ENCODE measurements at regions not wholly inside any gene's neighbourhood (a gene's known extent, or its start where the extent isn't known, plus 50 kb on each side); places are given as distances from the start of the nearest gene placed in this dataset.

- no peak overlapping the region for H3K4me2 ChIP-seq (replicated peaks; ENCODE audit: low read depth, low read length, poor library complexity, severe bottlenecking)
- TF ChIP-seq CTCF (IDR thresholded peaks at IDR 0.05) = no peak
- no peak for TF ChIP-seq EZH2 (IDR thresholded peaks at IDR 0.05; ENCODE audit: borderline replicate concordance, insufficient read depth, low read depth, low read length, poor library complexity, severe bottlenecking)
- intact Hi-C loops (cut with micrococcal nuclease) = no loop called here
- no peak overlapping the region for H3K27ac ChIP-seq (ENCODE audit: low read length in 2 of 2)
- no peaks in the 10 kb centered on the region for H3K79me2 ChIP-seq (ENCODE audit: control insufficient read depth, insufficient read depth, low read length)
- H2AFZ ChIP-seq (ENCODE audit: insufficient read depth, low read depth, low read length, poor library complexity, severe bottlenecking) = no peak overlapping the region
- CTCF ChIA-PET = no interaction called here
- H3K4me1 Mint-ChIP-seq = no peaks in the 10 kb centered on the region
- no peak for ATAC-seq (ENCODE audit: low read depth)
- no peak overlapping the region for H3K4me3 Mint-ChIP-seq
- no peaks in the 10 kb centered on the region for H3K9me3 Mint-ChIP-seq (ENCODE audit: insufficient read depth)
- WGBS (ENCODE audit: insufficient coverage) = 57% methylated on average over 1 of the region's 1 CpG
- no peaks in the 10 kb centered on the region for H3K4me1 ChIP-seq (ENCODE audit: control insufficient read depth in 2 of 2, insufficient read depth in 2 of 2, low read length in 2 of 2)
- DNase-seq = no peak
- no peaks in the 10 kb centered on the region for H3K27me3 Mint-ChIP-seq
- no peaks in the 10 kb centered on the region for H4K20me1 ChIP-seq (ENCODE audit: control insufficient read depth, insufficient read depth, low read length, poor library complexity, severe bottlenecking)
- H3K9ac ChIP-seq (ENCODE audit: low read length) = no peak overlapping the region
- no peak overlapping the region for H3K4me3 ChIP-seq (ENCODE audit: control extremely low read depth in 1 of 5, extremely low read depth in 1 of 5, insufficient read depth in 1 of 5, low read depth in 2 of 5, low read length in 4 of 5)
- H3K27ac Mint-ChIP-seq = no peak overlapping the region
- H3K9me3 ChIP-seq (ENCODE audit: control extremely low read depth in 1 of 3, control insufficient read depth in 2 of 3, insufficient read depth in 1 of 3, low read length in 2 of 3) = no peaks in the 10 kb centered on the region
- no peaks in the 10 kb centered on the region for H3K36me3 ChIP-seq (replicated peaks in 1 of 2; ENCODE audit: control extremely low read depth in 1 of 2, control insufficient read depth in 1 of 2, extremely low read depth in 1 of 2, insufficient read depth in 2 of 2, low read length in 1 of 2)
- POLR2A ChIA-PET = no interaction called here
- no peaks in the 10 kb centered on the region for H3K27me3 ChIP-seq (replicated peaks in 1 of 4; ENCODE audit: control extremely low read depth in 1 of 4, control insufficient read depth in 3 of 4, insufficient read depth in 4 of 4, low read length in 3 of 4)
These were observed 60.6 kb upstream of the GRIA1 start for GRCh38 chr5:153429761-153430380.

- POLR2A ChIA-PET = no interaction called here
- Histone ChIP-seq H3K27ac (ENCODE audit: low read length in 2 of 2) (no peak overlapping the region), H3K4me1 (ENCODE audit: control insufficient read depth in 2 of 2, insufficient read depth in 2 of 2, low read length in 2 of 2) (no peaks in the 10 kb centered on the region), H4K20me1 (ENCODE audit: control insufficient read depth, insufficient read depth, low read length, poor library complexity, severe bottlenecking) (no peaks in the 10 kb centered on the region), H3K79me2 (ENCODE audit: control insufficient read depth, insufficient read depth, low read length) (no peaks in the 10 kb centered on the region), H3K9me3 (ENCODE audit: control extremely low read depth in 1 of 3, control insufficient read depth in 2 of 3, insufficient read depth in 1 of 3, low read length in 2 of 3) (no peaks in the 10 kb centered on the region), H2AFZ (ENCODE audit: insufficient read depth, low read depth, low read length, poor library complexity, severe bottlenecking) (no peak overlapping the region), H3K9ac (ENCODE audit: low read length) (no peak overlapping the region), H3K4me2 (replicated peaks; ENCODE audit: low read depth, low read length, poor library complexity, severe bottlenecking) (no peak overlapping the region), H3K36me3 (replicated peaks in 1 of 2; ENCODE audit: control extremely low read depth in 1 of 2, control insufficient read depth in 1 of 2, extremely low read depth in 1 of 2, insufficient read depth in 2 of 2, low read length in 1 of 2) (no peaks in the 10 kb centered on the region), H3K27me3 (replicated peaks in 1 of 4; ENCODE audit: control extremely low read depth in 1 of 4, control insufficient read depth in 3 of 4, insufficient read depth in 4 of 4, low read length in 3 of 4) (no peaks in the 10 kb centered on the region), H3K4me3 (ENCODE audit: control extremely low read depth in 1 of 5, extremely low read depth in 1 of 5, insufficient read depth in 1 of 5, low read depth in 2 of 5, low read length in 4 of 5) (no peak overlapping the region)
- CTCF ChIA-PET = no interaction called here
- no peak for ATAC-seq (ENCODE audit: low read depth)
- Mint-ChIP-seq H3K27me3 (no peaks in the 10 kb centered on the region), H3K4me3 (no peak overlapping the region), H3K9me3 (ENCODE audit: insufficient read depth) (no peaks in the 10 kb centered on the region), H3K4me1 (no peaks in the 10 kb centered on the region), H3K27ac (no peak overlapping the region)
- no peak for DNase-seq
- TF ChIP-seq CTCF (IDR thresholded peaks at IDR 0.05) (no peak), EZH2 (IDR thresholded peaks at IDR 0.05; ENCODE audit: borderline replicate concordance, insufficient read depth, low read depth, low read length, poor library complexity, severe bottlenecking) (no peak)
- WGBS (ENCODE audit: insufficient coverage) = 76% methylated on average over 2 of the region's 3 CpGs
- intact Hi-C loops (cut with micrococcal nuclease) = no loop called here
These were observed 57.9 kb upstream of the GRIA1 start for GRCh38 chr5:153432583-153432982.
